SH-SY5Y (cell line): ENCODE measurements at regions not wholly inside any gene's neighbourhood (a gene's known extent, or its start where the extent isn't known, plus 50 kb on each side); places are given as distances from the start of the nearest gene placed in this dataset.

Source experiments
- GATA2 ChIP-seq: IDR thresholded peaks from 2 replicates; pipeline ENCODE4 v1.6.1; 2011; ENCODE audit warnings: mild to moderate bottlenecking, low read depth, low read length
- GATA3 ChIP-seq: IDR thresholded peaks from 2 replicates; pipeline ENCODE4 v1.6.1; 2011; ENCODE audit warnings: low read depth, mild to moderate bottlenecking, low read length, moderate library complexity

DNA sequence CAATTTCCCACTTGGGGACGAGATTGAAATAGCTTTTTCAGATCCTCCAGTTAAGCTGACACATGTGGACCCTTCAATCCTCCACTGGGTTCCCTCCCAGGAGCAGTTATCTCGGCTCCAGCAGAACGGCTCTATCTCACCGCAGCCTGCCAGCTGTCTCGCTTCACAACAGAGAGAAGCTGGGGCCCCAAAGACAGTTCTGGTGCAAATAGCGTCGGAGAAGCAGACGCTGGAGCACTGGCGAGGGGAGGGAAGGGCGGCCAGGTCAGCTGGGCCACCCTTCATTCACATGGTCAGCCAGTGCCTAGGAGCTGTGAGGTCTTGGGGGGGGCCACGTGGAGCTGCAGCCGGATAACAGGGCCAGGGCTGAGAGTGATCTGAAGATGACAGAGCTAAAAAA, 141.3 kb upstream of the SDK2 start:
- TF ChIP-seq GATA3, result no peak
- TF ChIP-seq GATA2, result no peak
